ENCODE measurements at regions not wholly inside any gene's neighbourhood (a gene's known extent, or its start where the extent isn't known, plus 50 kb on each side); places are given as distances from the start of the nearest gene placed in this dataset.
"Not testable (repeated sequence)": the region's sequence is repeated elsewhere in the genome, so short reads cannot be mapped to it uniquely, and the experiment has no call there.

GRCh38 chr3:5710718-5711117 lies 523.2 kb downstream of the EDEM1 start:
- Mint-ChIP-seq H3K36me3 (no peaks in the 10 kb centered on the region), H3K9me3 (peaks cover under 1 to 10% (median 7%) of the 10 kb centered on the region in 7 donors), H3K27me3 (ENCODE audit: low read depth in 3 of 3) (peaks cover 0 to 1% (median 0%) of the 10 kb centered on the region in 3 donors), H3K4me1 (no peaks in the 10 kb centered on the region), H3K27ac (no peak overlapping the region), H3K4me3 (no peak overlapping the region)
- WGBS (ENCODE audit: insufficient coverage): 41% methylated on average over 2 of the region's 3 CpGs
- no peaks in the 10 kb centered on the region for H3K9me3 ChIP-seq (replicated peaks in 1 of 2; ENCODE audit: control insufficient read depth in 1 of 2, insufficient read depth in 1 of 2, low read length in 2 of 2)
- no peak for DNase-seq
- TF ChIP-seq CTCF (IDR thresholded peaks at IDR 0.05): no peak
- H3K4me1 ChIP-seq (ENCODE audit: control insufficient read depth in 1 of 2, insufficient read depth in 2 of 2, low read length in 2 of 2): no peaks in the 10 kb centered on the region
- no peak overlapping the region for H3K4me2 ChIP-seq (replicated peaks; ENCODE audit: extremely low read depth, low read length, poor library complexity, severe bottlenecking)
- H3K79me2 ChIP-seq (ENCODE audit: insufficient read depth, low read length): no peaks in the 10 kb centered on the region
- no peak overlapping the region for H3K4me3 ChIP-seq (replicated peaks in 1 of 3; ENCODE audit: low read depth in 2 of 3, low read length in 3 of 3)
- no peaks in the 10 kb centered on the region for H3K36me3 ChIP-seq (replicated peaks in 1 of 2; ENCODE audit: control insufficient read depth in 1 of 2, insufficient read depth in 2 of 2, low read length in 2 of 2)
- H4K20me1 ChIP-seq (ENCODE audit: insufficient read depth, low read length): no peaks in the 10 kb centered on the region
- H3K9ac ChIP-seq (ENCODE audit: insufficient read depth, low read length, poor library complexity, severe bottlenecking): no peak overlapping the region
- no peak overlapping the region for H3K27ac ChIP-seq (ENCODE audit: low read depth in 1 of 2, low read length in 2 of 2)
- intact Hi-C loops (cut with micrococcal nuclease): no loop called here
- H3K27me3 ChIP-seq (ENCODE audit: control insufficient read depth in 2 of 2, insufficient read depth in 2 of 2, low read length in 2 of 2): no peaks in the 10 kb centered on the region
- H2AFZ ChIP-seq (ENCODE audit: insufficient read depth, low read depth, low read length, poor library complexity, severe bottlenecking): no peak overlapping the region

GRCh38 chr3:5717254-5717653 lies 529.7 kb downstream of the EDEM1 start:
- no peaks in the 10 kb centered on the region for H3K27me3 ChIP-seq (ENCODE audit: control insufficient read depth in 2 of 2, insufficient read depth in 2 of 2, low read length in 2 of 2)
- intact Hi-C loops (cut with micrococcal nuclease): no loop called here
- Mint-ChIP-seq H3K27me3 (ENCODE audit: low read depth in 3 of 3) (peaks cover 0 to 3% (median 0%) of the 10 kb centered on the region in 3 donors), H3K4me1 (no peaks in the 10 kb centered on the region), H3K4me3 (no peak overlapping the region), H3K27ac (no peak overlapping the region), H3K9me3 (peaks cover 0 to 6% (median 0%) of the 10 kb centered on the region in 7 donors), H3K36me3 (no peaks in the 10 kb centered on the region)
- no peaks in the 10 kb centered on the region for H4K20me1 ChIP-seq (ENCODE audit: insufficient read depth, low read length)
- H3K36me3 ChIP-seq (replicated peaks in 1 of 2; ENCODE audit: control insufficient read depth in 1 of 2, insufficient read depth in 2 of 2, low read length in 2 of 2): no peaks in the 10 kb centered on the region
- H3K9me3 ChIP-seq (replicated peaks in 1 of 2; ENCODE audit: control insufficient read depth in 1 of 2, insufficient read depth in 1 of 2, low read length in 2 of 2): no peaks in the 10 kb centered on the region
- no CpG with 5 or more reads among the region's 1 CpG for WGBS (ENCODE audit: insufficient coverage)
- no peak for TF ChIP-seq CTCF (IDR thresholded peaks at IDR 0.05)
- H3K4me3 ChIP-seq (replicated peaks in 1 of 3; ENCODE audit: low read depth in 2 of 3, low read length in 3 of 3): no peak overlapping the region
- H3K79me2 ChIP-seq (ENCODE audit: insufficient read depth, low read length): no peaks in the 10 kb centered on the region
- no peaks in the 10 kb centered on the region for H3K4me1 ChIP-seq (ENCODE audit: control insufficient read depth in 1 of 2, insufficient read depth in 2 of 2, low read length in 2 of 2)
- no peak overlapping the region for H3K4me2 ChIP-seq (replicated peaks; ENCODE audit: extremely low read depth, low read length, poor library complexity, severe bottlenecking)
- no peak overlapping the region for H3K9ac ChIP-seq (ENCODE audit: insufficient read depth, low read length, poor library complexity, severe bottlenecking)
- DNase-seq: no peak
- no peak overlapping the region for H2AFZ ChIP-seq (ENCODE audit: insufficient read depth, low read depth, low read length, poor library complexity, severe bottlenecking)
- H3K27ac ChIP-seq (ENCODE audit: low read depth in 1 of 2, low read length in 2 of 2): no peak overlapping the region

GRCh38 chr3:5719668-5720067 lies 532.2 kb downstream of the EDEM1 start:
- H3K9me3 Mint-ChIP-seq; H3K27me3 ChIP-seq (ENCODE audit: control insufficient read depth in 2 of 2, insufficient read depth in 2 of 2, low read length in 2 of 2); H3K9ac ChIP-seq (ENCODE audit: insufficient read depth, low read length, poor library complexity, severe bottlenecking); H3K27ac Mint-ChIP-seq; H2AFZ ChIP-seq (ENCODE audit: insufficient read depth, low read depth, low read length, poor library complexity, severe bottlenecking); H3K4me1 Mint-ChIP-seq; H3K36me3 ChIP-seq (replicated peaks in 1 of 2; ENCODE audit: control insufficient read depth in 1 of 2, insufficient read depth in 2 of 2, low read length in 2 of 2); H3K9me3 ChIP-seq (replicated peaks in 1 of 2; ENCODE audit: control insufficient read depth in 1 of 2, insufficient read depth in 1 of 2, low read length in 2 of 2); H3K4me1 ChIP-seq (ENCODE audit: control insufficient read depth in 1 of 2, insufficient read depth in 2 of 2, low read length in 2 of 2); H3K36me3 Mint-ChIP-seq; DNase-seq; H3K4me2 ChIP-seq (replicated peaks; ENCODE audit: extremely low read depth, low read length, poor library complexity, severe bottlenecking); H3K4me3 Mint-ChIP-seq; H4K20me1 ChIP-seq (ENCODE audit: insufficient read depth, low read length); intact Hi-C loops (cut with micrococcal nuclease); H3K79me2 ChIP-seq (ENCODE audit: insufficient read depth, low read length); H3K27me3 Mint-ChIP-seq (ENCODE audit: low read depth in 3 of 3); H3K27ac ChIP-seq (ENCODE audit: low read depth in 1 of 2, low read length in 2 of 2); H3K4me3 ChIP-seq (replicated peaks in 1 of 3; ENCODE audit: low read depth in 2 of 3, low read length in 3 of 3): not testable (repeated sequence)
